Dermis microvascular lymphatic vessel endothelial cell (primary cell): ENCODE measurements at regions not wholly inside any gene's neighbourhood (a gene's known extent, or its start where the extent isn't known, plus 50 kb on each side); places are given as distances from the start of the nearest gene placed in this dataset.

Experiments
- DNase-seq, 2 donors: peaks; one replicate each; pipeline versions ENCODE4 v3.0.0 to v3.0.0-alpha.2; 2010; ENCODE audit warnings: low read depth in 2 of 2

- DNase-seq, result peak in 1 of 2 donors; percentile 50
Measured at GRCh38 chr5:60262576-60263295, 369.2 kb upstream of the PDE4D start.

GRCh38 chr5:60261732-60262131 is 368.2 kb upstream of the PDE4D start:
- DNase-seq, result no peak

GRCh38 chr5:60260658-60261057 is 367.1 kb upstream of the PDE4D start:
- DNase-seq, result peak in 1 of 2 donors; percentile 50

GRCh38 chr5:60259730-60260129 is 366.2 kb upstream of the PDE4D start:
- DNase-seq, result no peak

- DNase-seq, result peak in 1 of 2 donors; percentile 18
Measured at GRCh38 chr5:60257596-60258271, 364.2 kb upstream of the PDE4D start.

- no peak for DNase-seq
Measured at GRCh38 chr5:60256546-60256945, 363.0 kb upstream of the PDE4D start.

GRCh38 chr5:60248901-60249300 is 355.4 kb upstream of the PDE4D start:
- DNase-seq, result no peak

- no peak for DNase-seq
Measured at GRCh38 chr5:60243713-60244112, 350.2 kb upstream of the PDE4D start.

- DNase-seq, result no peak
Measured at GRCh38 chr5:60232036-60232795, 338.7 kb upstream of the PDE4D start.

- no peak for DNase-seq
Measured at GRCh38 chr5:60230456-60230855, 336.9 kb upstream of the PDE4D start.

- no peak for DNase-seq
Measured at GRCh38 chr5:60229691-60230185, 336.2 kb upstream of the PDE4D start.

- no peak for DNase-seq
Measured at GRCh38 chr5:60228676-60229075, 335.1 kb upstream of the PDE4D start.

- no peak for DNase-seq
Measured at GRCh38 chr5:60226128-60226527, 332.6 kb upstream of the PDE4D start.

GRCh38 chr5:60223342-60223741 is 329.8 kb upstream of the PDE4D start:
- DNase-seq, result peak; percentile 30 to 83

- no peak for DNase-seq
Measured at GRCh38 chr5:60219921-60220320, 326.4 kb upstream of the PDE4D start.

- no peak for DNase-seq
Measured at GRCh38 chr5:60210810-60211209, 317.3 kb upstream of the PDE4D start.

- peak; percentile 63 to 81 for DNase-seq
Measured at GRCh38 chr5:60209146-60209840, 315.8 kb upstream of the PDE4D start.

GRCh38 chr5:60208716-60209115 is 315.2 kb upstream of the PDE4D start:
- no peak for DNase-seq

- DNase-seq, result no peak
Measured at GRCh38 chr5:60207040-60207439, 313.5 kb upstream of the PDE4D start.

GRCh38 chr5:60206234-60206633 is 312.7 kb upstream of the PDE4D start:
- DNase-seq, result no peak

GRCh38 chr5:60205071-60205470 is 311.5 kb upstream of the PDE4D start:
- DNase-seq, result no peak
